ENCODE measurements at regions not wholly inside any gene's neighbourhood (a gene's known extent, or its start where the extent isn't known, plus 50 kb on each side); places are given as distances from the start of the nearest gene placed in this dataset.
"Not testable (repeated sequence)": the region's sequence is repeated elsewhere in the genome, so short reads cannot be mapped to it uniquely, and the experiment has no call there.

DNA sequence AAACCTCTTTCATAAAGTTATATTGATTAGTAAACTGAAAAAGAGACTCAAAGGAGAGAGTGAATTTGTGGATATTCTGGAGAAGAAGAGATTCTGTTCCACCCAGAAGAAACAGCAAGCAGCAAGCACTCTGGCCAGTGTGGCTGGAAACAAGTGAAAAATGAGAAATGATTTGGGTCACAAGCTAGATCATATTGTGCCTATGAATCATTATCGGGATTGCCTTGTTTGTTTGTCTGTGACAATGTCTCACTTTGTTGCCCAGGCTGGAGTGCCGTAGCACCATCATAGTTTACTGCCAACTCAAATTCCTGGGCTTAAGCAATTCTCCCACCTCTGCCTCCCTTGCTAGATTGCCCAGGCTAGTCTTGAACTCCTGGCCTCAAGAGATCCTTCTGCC lies 106.5 kb upstream of the LOC128125822 start:
- ATAC-seq (peak; percentile 78 to 91 (median 88)), DNase-seq (no peak)
- H3K9me3 ChIP-seq = no peaks in the 10 kb centered on the region
- no peaks in the 10 kb centered on the region for H3K36me3 ChIP-seq
- TF ChIP-seq, protein P1, sequence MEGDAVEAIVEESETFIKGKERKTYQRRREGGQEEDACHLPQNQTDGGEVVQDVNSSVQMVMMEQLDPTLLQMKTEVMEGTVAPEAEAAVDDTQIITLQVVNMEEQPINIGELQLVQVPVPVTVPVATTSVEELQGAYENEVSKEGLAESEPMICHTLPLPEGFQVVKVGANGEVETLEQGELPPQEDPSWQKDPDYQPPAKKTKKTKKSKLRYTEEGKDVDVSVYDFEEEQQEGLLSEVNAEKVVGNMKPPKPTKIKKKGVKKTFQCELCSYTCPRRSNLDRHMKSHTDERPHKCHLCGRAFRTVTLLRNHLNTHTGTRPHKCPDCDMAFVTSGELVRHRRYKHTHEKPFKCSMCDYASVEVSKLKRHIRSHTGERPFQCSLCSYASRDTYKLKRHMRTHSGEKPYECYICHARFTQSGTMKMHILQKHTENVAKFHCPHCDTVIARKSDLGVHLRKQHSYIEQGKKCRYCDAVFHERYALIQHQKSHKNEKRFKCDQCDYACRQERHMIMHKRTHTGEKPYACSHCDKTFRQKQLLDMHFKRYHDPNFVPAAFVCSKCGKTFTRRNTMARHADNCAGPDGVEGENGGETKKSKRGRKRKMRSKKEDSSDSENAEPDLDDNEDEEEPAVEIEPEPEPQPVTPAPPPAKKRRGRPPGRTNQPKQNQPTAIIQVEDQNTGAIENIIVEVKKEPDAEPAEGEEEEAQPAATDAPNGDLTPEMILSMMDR (IDR thresholded peaks at IDR 0.05) = no peak
- TF ChIP-seq POLR2A (IDR thresholded peaks at IDR 0.05) = no peak
- H3K4me1 ChIP-seq = peaks cover 0 to 17% (median 0%) of the 10 kb centered on the region in 4 donors
- 19% methylated on average over 2 of the region's 2 CpGs for WGBS (ENCODE audit: insufficient coverage, low coverage, low lambda C conversion rate, missing lambda C conversion rate)
- intact Hi-C loops (cut with DNase I) = no loop called here
- H3K4me3 ChIP-seq = no peak overlapping the region
- peak overlapping the region; percentile 55 to 71 (median 63) for H3K27ac ChIP-seq
- no peaks in the 10 kb centered on the region for H3K27me3 ChIP-seq

DNA sequence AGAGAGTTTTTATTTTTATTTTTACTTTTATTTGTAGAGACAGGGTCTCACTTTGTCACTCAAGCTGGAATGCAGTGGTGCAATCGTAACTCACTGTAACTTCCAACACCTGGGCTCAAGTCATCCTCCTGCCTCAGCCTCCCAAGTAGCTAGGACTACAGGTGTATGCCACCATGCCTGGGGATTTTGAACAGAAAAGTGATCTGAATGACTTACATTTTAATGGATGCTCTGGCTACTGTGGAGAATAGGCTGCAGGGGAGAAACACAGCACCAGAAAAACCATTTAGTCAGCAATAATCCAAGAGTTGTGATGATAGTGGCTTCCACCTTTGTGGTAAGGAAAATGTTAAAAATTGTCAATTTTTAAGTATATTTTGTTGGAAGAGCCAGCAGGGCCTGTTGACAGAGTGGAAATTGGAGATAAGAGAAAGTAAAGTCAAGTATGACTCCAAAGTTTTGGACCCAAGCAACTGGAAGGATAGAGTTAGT lies 106.0 kb upstream of the LOC128125822 start:
- peak overlapping the region; percentile 41 to 63 (median 55) for H3K27ac ChIP-seq
- no peaks in the 10 kb centered on the region for H3K9me3 ChIP-seq
- H3K36me3 ChIP-seq = no peaks in the 10 kb centered on the region
- DNase-seq (no peak), ATAC-seq (no peak)
- intact Hi-C loops (cut with DNase I) = no loop called here
- H3K4me1 ChIP-seq = peaks cover 0 to 16% (median 0%) of the 10 kb centered on the region in 4 donors
- H3K27me3 ChIP-seq = no peaks in the 10 kb centered on the region
- TF ChIP-seq POLR2A (IDR thresholded peaks at IDR 0.05) = no peak
- TF ChIP-seq, protein P1 (IDR thresholded peaks at IDR 0.05) = no peak
- whole genome bisulfite sequencing (ENCODE audit: insufficient coverage, low coverage, low lambda C conversion rate, missing lambda C conversion rate) = 92% methylated on average over 1 of the region's 1 CpG
- H3K4me3 ChIP-seq = no peak overlapping the region

DNA sequence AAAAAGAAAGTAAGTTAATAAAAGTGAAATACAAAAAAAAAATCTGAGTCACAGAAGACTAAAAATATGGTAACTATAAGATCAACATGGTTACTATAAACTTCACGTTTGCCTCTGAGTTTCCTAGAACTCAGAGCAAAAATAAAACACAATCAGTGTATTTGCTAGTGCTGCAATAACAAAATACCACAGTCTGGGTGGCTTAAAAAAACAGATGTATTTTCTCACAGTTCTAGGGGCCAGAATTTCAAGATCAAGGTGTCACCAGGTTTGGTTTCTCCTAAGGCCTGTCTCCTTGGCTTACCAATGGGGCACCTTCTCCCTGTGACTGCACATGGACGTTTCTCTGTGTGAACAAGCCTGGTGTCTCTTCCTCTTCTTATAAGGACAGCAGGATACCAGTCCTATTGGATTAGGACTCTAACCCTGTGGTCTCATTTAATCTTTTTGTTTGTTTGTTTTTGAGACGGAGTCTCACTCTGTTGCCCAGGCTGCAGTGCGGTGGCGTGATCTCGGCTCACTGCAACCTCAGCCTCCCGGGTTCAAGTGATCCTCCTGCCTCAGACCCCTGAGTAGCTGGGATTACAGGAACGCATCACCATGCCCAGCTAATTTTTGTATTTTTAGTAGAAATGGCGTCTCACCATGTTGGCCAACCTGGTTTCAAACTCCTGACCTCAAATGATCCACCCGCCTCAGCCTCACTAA lies 104.9 kb upstream of the LOC128125822 start:
- intact Hi-C loops (cut with DNase I) = no loop called here
- ATAC-seq (peak in 3 of 4 donors; percentile 17 to 54 (median 40)), DNase-seq (no peak)
- Histone ChIP-seq H3K36me3 (no peaks in the 10 kb centered on the region), H3K9me3 (no peaks in the 10 kb centered on the region), H3K27me3 (no peaks in the 10 kb centered on the region), H3K27ac (peak overlapping the region; percentile 6 to 63 (median 55)), H3K4me3 (no peak overlapping the region), H3K4me1 (peaks cover 0 to 13% (median 0%) of the 10 kb centered on the region in 4 donors)
- TF ChIP-seq POLR2A (IDR thresholded peaks at IDR 0.05) = no peak
- TF ChIP-seq, protein P1 (IDR thresholded peaks at IDR 0.05) = no peak
- 42% methylated on average over 10 of the region's 10 CpGs for WGBS (ENCODE audit: insufficient coverage, low coverage, low lambda C conversion rate, missing lambda C conversion rate)

DNA sequence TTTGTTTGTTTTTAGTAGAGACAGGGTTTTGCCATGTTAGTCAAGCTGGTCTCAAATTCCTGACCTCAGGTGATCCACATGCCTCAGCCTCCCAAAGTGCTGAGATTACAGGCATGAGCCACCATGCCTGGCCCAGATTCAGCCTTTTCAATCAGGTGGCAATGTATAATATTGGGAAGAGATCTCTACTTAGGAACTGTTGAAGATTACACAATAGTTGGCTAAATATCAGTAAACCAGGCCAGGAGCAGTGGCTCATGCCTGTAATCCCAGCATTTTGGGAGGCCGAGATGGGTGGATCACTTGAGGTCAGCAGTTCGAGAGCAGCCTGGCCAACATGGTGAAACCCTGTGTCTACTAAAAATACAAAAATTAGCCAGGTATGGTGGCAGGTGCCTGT lies 101.1 kb upstream of the LOC128125822 start:
- H3K36me3 ChIP-seq; intact Hi-C loops (cut with DNase I); H3K4me3 ChIP-seq; H3K9me3 ChIP-seq; H3K27me3 ChIP-seq: not testable (repeated sequence)
- 27% methylated on average over 2 of the region's 2 CpGs for WGBS (ENCODE audit: insufficient coverage, low coverage, low lambda C conversion rate, missing lambda C conversion rate)
- DNase-seq = peak in 2 of 3 donors; percentile 42 to 63
- Histone ChIP-seq H3K27ac (peak overlapping the region in 2 of 3 donors; percentile 46 to 59), H3K4me1 (peaks cover 0 to 25% (median 5%) of the 10 kb centered on the region in 4 donors)
- peak; percentile 67 to 84 (median 71) for ATAC-seq

DNA sequence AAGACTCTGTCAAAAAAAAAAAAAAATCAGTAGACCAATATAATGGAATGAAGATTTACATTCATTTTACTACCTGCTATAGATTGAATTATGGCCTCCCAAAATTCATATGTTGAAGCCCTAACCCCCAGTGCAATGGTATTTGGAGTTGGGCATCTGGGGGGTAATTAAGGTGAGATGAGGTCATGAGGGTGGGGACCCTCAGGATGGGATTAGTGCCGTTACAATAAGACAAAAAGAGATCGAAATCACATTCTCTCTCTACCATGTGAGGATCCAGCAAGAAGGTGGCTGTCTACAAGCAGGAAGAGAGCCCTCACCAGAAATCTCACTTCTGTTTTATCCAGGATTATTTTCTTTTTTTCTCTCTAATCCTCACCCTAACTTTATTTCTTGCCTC lies 100.6 kb upstream of the LOC128125822 start:
- peaks cover 0 to 26% (median 8%) of the 10 kb centered on the region in 4 donors for H3K4me1 ChIP-seq
- intact Hi-C loops (cut with DNase I) = no loop called here

More for the DNA sequence above, 100.6 kb upstream of the LOC128125822 start:
- H3K9me3 ChIP-seq = no peaks in the 10 kb centered on the region
- no peaks in the 10 kb centered on the region for H3K27me3 ChIP-seq
- H3K4me3 ChIP-seq = no peak overlapping the region
- DNase-seq = no peak
- WGBS (ENCODE audit: insufficient coverage, low coverage, low lambda C conversion rate, missing lambda C conversion rate) = 78% methylated on average over 2 of the region's 2 CpGs
- ATAC-seq = no peak
- peak overlapping the region in 2 of 3 donors; percentile 46 to 59 for H3K27ac ChIP-seq
- no peak for TF ChIP-seq POLR2A (IDR thresholded peaks at IDR 0.05)
- TF ChIP-seq, protein P1 (IDR thresholded peaks at IDR 0.05) = no peak
- no peaks in the 10 kb centered on the region for H3K36me3 ChIP-seq

All from right lobe of liver (tissue), 6 donors.